Left lung (tissue), 4 donors: ENCODE measurements at regions not wholly inside any gene's neighbourhood (a gene's known extent, or its start where the extent isn't known, plus 50 kb on each side); places are given as distances from the start of the nearest gene placed in this dataset.

Source experiments
- ATAC-seq: fragments of 200-7000 bp; cut with Tn5 transposase; one replicate; pipeline ENCODE4 v1.9.1; 2020; ENCODE audit warnings: moderate library complexity
- DNase-seq, 4 donors: peaks; one replicate each; pipeline ENCODE4 v3.0.0-alpha.2; 2013 to 2020
- H3K27ac ChIP-seq, 2 donors: fragments of 200-600 bp; sonication (generic) in 1 of 2; one replicate each; pipeline versions ENCODE4 v1.5.0 to v1.8.0; 2020 to 2021
- H3K27me3 ChIP-seq, 2 donors: fragments of 200-600 bp; sonication (generic) in 1 of 2; one replicate each; pipeline versions ENCODE4 v1.5.0 to v1.8.0; 2020 to 2021
- H3K36me3 ChIP-seq, 2 donors: fragments of 200-600 bp; sonication (generic) in 1 of 2; one replicate each; pipeline versions ENCODE4 v1.5.0 to v1.8.0; 2020 to 2021
- H3K4me1 ChIP-seq, 2 donors: fragments of 200-600 bp; one replicate each; pipeline ENCODE4 v1.8.0; 2021
- H3K4me3 ChIP-seq, 2 donors: fragments of 200-600 bp; sonication (generic) in 1 of 2; one replicate each; pipeline versions ENCODE4 v1.5.0 to v1.8.0; 2020 to 2021; ENCODE audit warnings: mild to moderate bottlenecking in 1 of 2
- H3K9me3 ChIP-seq, 2 donors: fragments of 200-600 bp; sonication (generic) in 1 of 2; one replicate each; pipeline versions ENCODE4 v1.5.0 to v1.8.0; 2020 to 2021
- CTCF ChIP-seq, 2 donors: fragments of 200-600 bp; sonication (generic) in 1 of 2; IDR thresholded peaks; one replicate each; pipeline versions ENCODE4 v1.5.0 to v1.8.0; 2021; ENCODE audit warnings: antibody characterized with exemption in 2 of 2
- intact Hi-C, 2 donors: fragments of 100-400 bp; cut with DNase I; formaldehyde crosslinking; loops; one replicate each; pipeline versions ENCODE4 v1.11.2 to v1.14.2; 2022
- donor health status: DM: no; HTN: yes; CAD: no.
- donor health status: DM: no; HTN: no; CAD: no.

GRCh38 chr21:16116069-16116468, 386.3 kb downstream of the USP25 start:
- H3K27ac ChIP-seq, result no peak overlapping the region
- no peaks in the 10 kb centered on the region for H3K27me3 ChIP-seq
- no peak for DNase-seq
- no peak for ATAC-seq
- H3K36me3 ChIP-seq, result no peaks in the 10 kb centered on the region
- no peaks in the 10 kb centered on the region for H3K4me1 ChIP-seq
- H3K9me3 ChIP-seq, result no peaks in the 10 kb centered on the region
- TF ChIP-seq CTCF (IDR thresholded peaks at IDR 0.05), result no peak
- H3K4me3 ChIP-seq, result no peak overlapping the region
- intact Hi-C loops, result no loop called here

- TF ChIP-seq CTCF (IDR thresholded peaks at IDR 0.05), result no peak
- Histone ChIP-seq H3K27ac (peak overlapping the region in 1 of 2 donors; percentile 45), H3K36me3 (no peaks in the 10 kb centered on the region), H3K4me3 (no peak overlapping the region), H3K4me1 (no peaks in the 10 kb centered on the region), H3K9me3 (no peaks in the 10 kb centered on the region), H3K27me3 (no peaks in the 10 kb centered on the region)
- no peak for ATAC-seq
- intact Hi-C loops, result no loop called here
- DNase-seq, result no peak
Observed at GRCh38 chr21:16116798-16117197, 387.0 kb downstream of the USP25 start.

- Histone ChIP-seq H3K9me3 (no peaks in the 10 kb centered on the region), H3K27ac (peak overlapping the region in 1 of 2 donors; percentile 45), H3K27me3 (no peaks in the 10 kb centered on the region), H3K4me1 (no peaks in the 10 kb centered on the region), H3K36me3 (no peaks in the 10 kb centered on the region), H3K4me3 (no peak overlapping the region)
- intact Hi-C loops, result no loop called here
- TF ChIP-seq CTCF (IDR thresholded peaks at IDR 0.05), result no peak
- ATAC-seq (no peak), DNase-seq (no peak)
Observed at GRCh38 chr21:16117331-16117730, 387.5 kb downstream of the USP25 start.

- no peak for TF ChIP-seq CTCF (IDR thresholded peaks at IDR 0.05)
- Histone ChIP-seq H3K36me3 (no peaks in the 10 kb centered on the region), H3K4me3 (no peak overlapping the region), H3K9me3 (peaks cover 0 to under 1% of the 10 kb centered on the region in 2 donors), H3K4me1 (no peaks in the 10 kb centered on the region), H3K27me3 (no peaks in the 10 kb centered on the region), H3K27ac (peak overlapping the region in 1 of 2 donors; percentile 45)
- peak; percentile 83 for ATAC-seq
- peak in 1 of 4 donors; percentile 16 for DNase-seq
- intact Hi-C loops, result no loop called here
Observed at GRCh38 chr21:16117851-16118590, 388.2 kb downstream of the USP25 start.

- DNase-seq, result peak in 2 of 4 donors; percentile 57
- Histone ChIP-seq H3K27ac (peak overlapping the region in 1 of 2 donors; percentile 27), H3K27me3 (no peaks in the 10 kb centered on the region), H3K4me3 (no peak overlapping the region), H3K9me3 (peaks cover 0 to 3% of the 10 kb centered on the region in 2 donors), H3K36me3 (no peaks in the 10 kb centered on the region), H3K4me1 (no peaks in the 10 kb centered on the region)
- intact Hi-C loops, result no loop called here
- ATAC-seq, result peak; percentile 70
- no peak for TF ChIP-seq CTCF (IDR thresholded peaks at IDR 0.05)
Observed at GRCh38 chr21:16124378-16125138, 394.8 kb downstream of the USP25 start.
